GM21515 (cell line): ENCODE measurements at regions not wholly inside any gene's neighbourhood (a gene's known extent, or its start where the extent isn't known, plus 50 kb on each side); places are given as distances from the start of the nearest gene placed in this dataset.
A peak's percentile ranks its signal among the peaks of the same experiment; 100 is the strongest.
"Not testable (repeated sequence)": the region's sequence is repeated elsewhere in the genome, so short reads cannot be mapped to it uniquely, and the experiment has no call there.

Experiments
- ATAC-seq: cut with Tn5 transposase; IDR thresholded peaks from one replicate; pipeline ENCODE4 v1.9.1; 2021; ENCODE audit not compliant: unreplicated experiment

GRCh38 chr15:79538527-79538926, 106.4 kb downstream of the MINAR1 start:
- ATAC-seq, result no peak

GRCh38 chr15:79539401-79539800, 107.3 kb downstream of the MINAR1 start:
- no peak for ATAC-seq

- ATAC-seq, result no peak
Measured at GRCh38 chr15:79540551-79540950, 108.4 kb downstream of the MINAR1 start.

GRCh38 chr15:79541196-79541595, 109.1 kb downstream of the MINAR1 start:
- no peak for ATAC-seq

- ATAC-seq, result no peak
Measured at GRCh38 chr15:79543097-79543496, 111.0 kb downstream of the MINAR1 start.

- no peak for ATAC-seq
Measured at GRCh38 chr15:79549196-79549595, 117.1 kb downstream of the MINAR1 start.

- no peak for ATAC-seq
Measured at GRCh38 chr15:79560384-79560783, 128.2 kb downstream of the MINAR1 start.

GRCh38 chr15:79561982-79562381, 129.8 kb downstream of the MINAR1 start:
- no peak for ATAC-seq

GRCh38 chr15:79562403-79562815, 130.3 kb downstream of the MINAR1 start:
- no peak for ATAC-seq

GRCh38 chr15:79562899-79563298, 130.8 kb downstream of the MINAR1 start:
- ATAC-seq, result no peak

- no peak for ATAC-seq
Measured at GRCh38 chr15:79570004-79570403, 137.9 kb downstream of the MINAR1 start.

GRCh38 chr15:79572691-79573404, 140.7 kb downstream of the MINAR1 start:
- ATAC-seq, result no peak

- not testable (repeated sequence) for ATAC-seq
Measured at GRCh38 chr15:79574431-79575273, 142.5 kb downstream of the MINAR1 start.

- no peak for ATAC-seq
Measured at GRCh38 chr15:79582650-79583049, 150.5 kb downstream of the MINAR1 start.

GRCh38 chr15:79592126-79592525, 160.0 kb downstream of the MINAR1 start:
- ATAC-seq, result no peak

- ATAC-seq, result no peak
Measured at GRCh38 chr15:79593119-79593869, 161.2 kb downstream of the MINAR1 start.

GRCh38 chr15:79595306-79595705, 163.2 kb downstream of the MINAR1 start:
- ATAC-seq, result no peak

- peak; percentile 96 for ATAC-seq
Measured at GRCh38 chr15:79595995-79596622, 164.0 kb downstream of the MINAR1 start.

GRCh38 chr15:79598639-79599038, 166.5 kb downstream of the MINAR1 start:
- no peak for ATAC-seq

GRCh38 chr15:79601405-79602086, 169.4 kb downstream of the MINAR1 start:
- ATAC-seq, result no peak
